AG09309 (cell line): ENCODE measurements at regions not wholly inside any gene's neighbourhood (a gene's known extent, or its start where the extent isn't known, plus 50 kb on each side); places are given as distances from the start of the nearest gene placed in this dataset.

ENCODE experiments used
- DNase-seq: peaks from one replicate; pipeline ENCODE4 v3.0.0-alpha.2; 2010; ENCODE audit warnings: low read depth
- H3K4me3 ChIP-seq: 2 replicates; pipeline ENCODE4 v1.5.1; 2011; ENCODE audit warnings: mild to moderate bottlenecking, low read depth, low read length, moderate library complexity; ENCODE audit not compliant: control insufficient read depth
- CTCF ChIP-seq: IDR thresholded peaks from 2 replicates; pipeline ENCODE4 v1.5.1; 2011; ENCODE audit warnings: mild to moderate bottlenecking, low read depth, low read length, inconsistent platforms; ENCODE audit not compliant: insufficient read depth, control insufficient read depth; ENCODE audit errors: missing control alignments

GRCh38 chr11:87966216-87966615, 209.0 kb downstream of the RAB38 start:
- TF ChIP-seq CTCF = no peak
- no peak for DNase-seq
- no peak overlapping the region for H3K4me3 ChIP-seq

GRCh38 chr11:87961606-87962005, 213.6 kb downstream of the RAB38 start:
- no peak for TF ChIP-seq CTCF
- no peak overlapping the region for H3K4me3 ChIP-seq
- DNase-seq = no peak

- no peak for TF ChIP-seq CTCF
- H3K4me3 ChIP-seq = no peak overlapping the region
- DNase-seq = no peak
Observed at GRCh38 chr11:87957961-87958360, 217.3 kb downstream of the RAB38 start.

- H3K4me3 ChIP-seq = no peak overlapping the region
- no peak for DNase-seq
Observed at GRCh38 chr11:87954476-87954875, 220.8 kb downstream of the RAB38 start.

GRCh38 chr11:87942786-87943185, 232.5 kb downstream of the RAB38 start:
- TF ChIP-seq CTCF = no peak
- H3K4me3 ChIP-seq = no peak overlapping the region
- no peak for DNase-seq

More at GRCh38 chr11:87954476-87954875, 220.8 kb downstream of the RAB38 start:
- TF ChIP-seq CTCF = no peak

- TF ChIP-seq CTCF = no peak
- H3K4me3 ChIP-seq = no peak overlapping the region
- no peak for DNase-seq
Observed at GRCh38 chr11:87934182-87934581, 241.1 kb downstream of the RAB38 start.

GRCh38 chr11:87926250-87926970, 248.8 kb downstream of the RAB38 start:
- peak; percentile 34 for DNase-seq
- H3K4me3 ChIP-seq = no peak overlapping the region
- no peak for TF ChIP-seq CTCF
